Peyer's patch (tissue), 4 donors: ENCODE measurements at regions not wholly inside any gene's neighbourhood (a gene's known extent, or its start where the extent isn't known, plus 50 kb on each side); places are given as distances from the start of the nearest gene placed in this dataset.

ENCODE experiments used
- CTCF ChIP-seq, 6 experiments: fragments of 450-650 bp in 4 of 6; fragments of 200-600 bp in 2 of 6; sonication (generic) in 1 of 6; IDR thresholded peaks; one replicate each; pipeline ENCODE4 v1.5.1; 2017 to 2019; ENCODE audit warnings: antibody characterized with exemption in 6 of 6, mild to moderate bottlenecking in 3 of 6, moderate library complexity in 1 of 6
- POLR2A ChIP-seq, 2 donors: fragments of 450-650 bp; IDR thresholded peaks; one replicate each; pipeline ENCODE4 v1.5.1; 2017; ENCODE audit warnings: antibody characterized with exemption in 2 of 2, mild to moderate bottlenecking in 2 of 2, moderate library complexity in 2 of 2

DNA sequence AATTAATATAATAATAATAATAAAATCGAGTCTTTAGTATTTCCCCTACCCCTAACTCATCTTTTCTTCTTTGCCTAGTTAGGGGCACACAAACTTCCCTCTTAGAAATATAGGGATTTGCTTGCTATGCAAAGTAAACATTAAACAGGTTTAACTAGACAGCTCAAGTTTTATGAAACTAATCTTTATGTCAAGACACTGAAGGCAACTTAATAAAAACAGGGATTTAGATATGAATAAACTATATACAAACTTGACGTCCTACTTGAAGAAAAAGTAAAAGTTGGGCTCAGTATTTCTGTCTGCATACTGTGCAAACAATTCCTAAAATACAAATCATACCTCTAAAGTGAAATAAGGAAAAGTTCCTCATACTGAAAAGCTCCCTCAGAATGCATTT, 52.1 kb upstream of the CAV2 start:
- no peak for TF ChIP-seq CTCF (IDR thresholded peaks at IDR 0.05)
- no peak for TF ChIP-seq POLR2A (IDR thresholded peaks at IDR 0.05)
